CD4-positive, alpha-beta T cell (primary cell): ENCODE measurements at regions not wholly inside any gene's neighbourhood (a gene's known extent, or its start where the extent isn't known, plus 50 kb on each side); places are given as distances from the start of the nearest gene placed in this dataset.

Source experiments
- ATAC-seq: fragments of 200-7000 bp; cut with Tn5 transposase; one replicate; pipeline ENCODE4 v1.10.0; 2022; ENCODE audit warnings: mild to moderate bottlenecking; ENCODE audit not compliant: poor library complexity
- CTCF ChIA-PET: fragments of 350-600 bp; sonication (Branson Sonifier 250); formaldehyde crosslinking; loops from one replicate; lab custom pipeline; 2021; ENCODE audit warnings: antibody characterized with exemption, inconsistent platforms; lab: Charles Lee
- POLR2A ChIA-PET: fragments of 350-600 bp; sonication (Branson Sonifier 250); formaldehyde crosslinking; loops from one replicate; lab custom pipeline; 2021; ENCODE audit warnings: antibody characterized with exemption, inconsistent platforms; lab: Charles Lee
- DNase-seq, 14 experiments: peaks; one replicate each; pipeline ENCODE4 v3.0.0-alpha.2; 2013 to 2020; ENCODE audit warnings: mixed read lengths in 2 of 14
- H3K27ac ChIP-seq, 2 donors: one replicate each; pipeline versions ENCODE4 v1.5.1 to v1.7.0; 2013; ENCODE audit warnings: low read length in 2 of 2, low read depth in 1 of 2, mild to moderate bottlenecking in 1 of 2
- H3K27me3 ChIP-seq, 2 experiments: 1 replicate in 1 of 2; 2 replicates in 1 of 2; pipeline versions ENCODE4 v1.6.1 to v1.7.0; 2013; ENCODE audit warnings: low read length in 2 of 2, control low read depth in 1 of 2, mild to moderate bottlenecking in 1 of 2, moderate library complexity in 1 of 2; ENCODE audit not compliant: insufficient read depth in 2 of 2, control insufficient read depth in 1 of 2
- H3K36me3 ChIP-seq: one replicate; pipeline ENCODE4 v1.6.1; 2013; ENCODE audit warnings: low read length, control low read depth; ENCODE audit not compliant: insufficient read depth
- H3K4me1 ChIP-seq: one replicate; pipeline ENCODE4 v1.6.1; 2013; ENCODE audit warnings: low read length, control low read depth; ENCODE audit not compliant: insufficient read depth
- H3K4me3 ChIP-seq: one replicate; pipeline ENCODE4 v1.5.1; 2013; ENCODE audit warnings: mild to moderate bottlenecking, low read length, moderate library complexity
- H3K9me3 ChIP-seq, 2 experiments: 1 replicate in 1 of 2; 2 replicates in 1 of 2; pipeline versions ENCODE4 v1.6.1 to v1.7.0; 2013; ENCODE audit warnings: low read length in 2 of 2, mild to moderate bottlenecking in 2 of 2, control low read depth in 1 of 2, moderate library complexity in 1 of 2; ENCODE audit not compliant: control insufficient read depth in 1 of 2, insufficient read depth in 1 of 2
- H3K27ac Mint-ChIP-seq: one replicate; pipeline ENCODE4 v1.8.0; 2020; ENCODE audit warnings: mixed read lengths
- H3K27me3 Mint-ChIP-seq: one replicate; pipeline ENCODE4 v1.8.0; 2021; ENCODE audit warnings: mixed read lengths
- H3K36me3 Mint-ChIP-seq: one replicate; pipeline ENCODE4 v1.8.0; 2021; ENCODE audit warnings: low read depth, mixed read lengths
- H3K4me1 Mint-ChIP-seq: one replicate; pipeline ENCODE4 v1.8.0; 2021; ENCODE audit warnings: low read depth, mixed read lengths
- H3K4me3 Mint-ChIP-seq: one replicate; pipeline ENCODE4 v1.8.0; 2020; ENCODE audit warnings: mild to moderate bottlenecking, mixed read lengths
- H3K9me3 Mint-ChIP-seq: one replicate; pipeline ENCODE4 v1.8.0; 2020; ENCODE audit warnings: mixed read lengths
- intact Hi-C, 2 experiments: fragments of 100-400 bp; cut with DNase I in 1 of 2; cut with micrococcal nuclease in 1 of 2; formaldehyde crosslinking; loops; one replicate each; pipeline versions ENCODE4 v1.15.1 to v1.9.0; 2023 to 2025; cut with DNase I, micrococcal nuclease
- TF ChIP-seq, protein P1 (sequence below): fragments of 200-600 bp; IDR thresholded peaks from one replicate; pipeline ENCODE4 v1.8.0; 2022; ENCODE audit warnings: antibody characterized with exemption, mild to moderate bottlenecking

- Histone ChIP-seq H3K36me3 (no peaks in the 10 kb centered on the region), H3K27me3 (no peaks in the 10 kb centered on the region), H3K4me1 (no peaks in the 10 kb centered on the region), H3K27ac (no peak overlapping the region), H3K4me3 (no peak overlapping the region), H3K9me3 (no peaks in the 10 kb centered on the region)
- ChIA-PET CTCF (no interaction called here), POLR2A (no interaction called here)
- no peak for ATAC-seq
- no peak for DNase-seq
- Mint-ChIP-seq H3K9me3 (peaks cover 5% of the 10 kb centered on the region), H3K27me3 (no peaks in the 10 kb centered on the region), H3K36me3 (no peaks in the 10 kb centered on the region), H3K4me1 (no peaks in the 10 kb centered on the region), H3K27ac (no peak overlapping the region), H3K4me3 (no peak overlapping the region)
- TF ChIP-seq, protein P1, sequence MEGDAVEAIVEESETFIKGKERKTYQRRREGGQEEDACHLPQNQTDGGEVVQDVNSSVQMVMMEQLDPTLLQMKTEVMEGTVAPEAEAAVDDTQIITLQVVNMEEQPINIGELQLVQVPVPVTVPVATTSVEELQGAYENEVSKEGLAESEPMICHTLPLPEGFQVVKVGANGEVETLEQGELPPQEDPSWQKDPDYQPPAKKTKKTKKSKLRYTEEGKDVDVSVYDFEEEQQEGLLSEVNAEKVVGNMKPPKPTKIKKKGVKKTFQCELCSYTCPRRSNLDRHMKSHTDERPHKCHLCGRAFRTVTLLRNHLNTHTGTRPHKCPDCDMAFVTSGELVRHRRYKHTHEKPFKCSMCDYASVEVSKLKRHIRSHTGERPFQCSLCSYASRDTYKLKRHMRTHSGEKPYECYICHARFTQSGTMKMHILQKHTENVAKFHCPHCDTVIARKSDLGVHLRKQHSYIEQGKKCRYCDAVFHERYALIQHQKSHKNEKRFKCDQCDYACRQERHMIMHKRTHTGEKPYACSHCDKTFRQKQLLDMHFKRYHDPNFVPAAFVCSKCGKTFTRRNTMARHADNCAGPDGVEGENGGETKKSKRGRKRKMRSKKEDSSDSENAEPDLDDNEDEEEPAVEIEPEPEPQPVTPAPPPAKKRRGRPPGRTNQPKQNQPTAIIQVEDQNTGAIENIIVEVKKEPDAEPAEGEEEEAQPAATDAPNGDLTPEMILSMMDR: no peak
- intact Hi-C loops: no loop called here
These were observed 249.4 kb upstream of the PLSCR5 start for GRCh38 chr3:146854523-146854922.

- no peaks in the 10 kb centered on the region for H3K27me3 Mint-ChIP-seq
- intact Hi-C loops: no loop called here
- DNase-seq (no peak), ATAC-seq (no peak)
- Histone ChIP-seq H3K27ac (no peak overlapping the region), H3K27me3 (no peaks in the 10 kb centered on the region), H3K4me3 (no peak overlapping the region), H3K36me3 (no peaks in the 10 kb centered on the region), H3K9me3 (no peaks in the 10 kb centered on the region), H3K4me1 (no peaks in the 10 kb centered on the region)
- ChIA-PET POLR2A (no interaction called here), CTCF (no interaction called here)
- H3K36me3 Mint-ChIP-seq: no peaks in the 10 kb centered on the region
- no peaks in the 10 kb centered on the region for H3K4me1 Mint-ChIP-seq
- no peak overlapping the region for H3K4me3 Mint-ChIP-seq
- TF ChIP-seq, protein P1: no peak
- no peak overlapping the region for H3K27ac Mint-ChIP-seq
- H3K9me3 Mint-ChIP-seq: peaks cover 7% of the 10 kb centered on the region
These were observed 246.5 kb upstream of the PLSCR5 start for GRCh38 chr3:146851665-146852064.

- H3K36me3 ChIP-seq: no peaks in the 10 kb centered on the region
These were observed 240.2 kb upstream of the PLSCR5 start for GRCh38 chr3:146845361-146845760.

More at GRCh38 chr3:146845361-146845760, 240.2 kb upstream of the PLSCR5 start:
- ChIA-PET CTCF (no interaction called here), POLR2A (no interaction called here)
- TF ChIP-seq, protein P1: no peak
- intact Hi-C loops: no loop called here
- Histone ChIP-seq H3K4me1 (no peaks in the 10 kb centered on the region), H3K4me3 (no peak overlapping the region), H3K9me3 (no peaks in the 10 kb centered on the region), H3K27me3 (no peaks in the 10 kb centered on the region), H3K27ac (no peak overlapping the region)
- H3K4me1 Mint-ChIP-seq: no peaks in the 10 kb centered on the region
- no peak for DNase-seq
- H3K27ac Mint-ChIP-seq: no peak overlapping the region
- peaks cover 2% of the 10 kb centered on the region for H3K9me3 Mint-ChIP-seq
- no peak overlapping the region for H3K4me3 Mint-ChIP-seq
- H3K27me3 Mint-ChIP-seq: no peaks in the 10 kb centered on the region
- ATAC-seq: no peak
- no peaks in the 10 kb centered on the region for H3K36me3 Mint-ChIP-seq
